Brain microvascular endothelial cell (primary cell): ENCODE measurements at regions not wholly inside any gene's neighbourhood (a gene's known extent, or its start where the extent isn't known, plus 50 kb on each side); places are given as distances from the start of the nearest gene placed in this dataset.

ENCODE experiments used
- DNase-seq: peaks from one replicate; pipeline ENCODE4 v3.0.0-alpha.2; 2020
- H3K27ac ChIP-seq: fragments of 250-450 bp; sonication (Bioruptor Pico); 2 replicates; pipeline ENCODE4 v1.5.1; 2020; ENCODE audit warnings: mild to moderate bottlenecking, moderate library complexity
- H3K27me3 ChIP-seq: fragments of 250-450 bp; sonication (Bioruptor Pico); replicated peaks from 2 replicates; pipeline ENCODE4 v1.5.1; 2020; ENCODE audit warnings: mild to moderate bottlenecking
- H3K36me3 ChIP-seq: fragments of 250-450 bp; sonication (Bioruptor Pico); replicated peaks from 2 replicates; pipeline ENCODE4 v1.5.1; 2020; ENCODE audit warnings: mild to moderate bottlenecking
- H3K4me3 ChIP-seq: 2 replicates; pipeline ENCODE4 v1.5.1; 2011; ENCODE audit warnings: low read depth, mild to moderate bottlenecking, control low read depth, low read length, moderate library complexity
- CTCF ChIP-seq: IDR thresholded peaks from 2 replicates; pipeline ENCODE4 v1.5.1; 2011; ENCODE audit warnings: low read depth, mild to moderate bottlenecking, moderate library complexity, low read length, control low read depth, inconsistent platforms; ENCODE audit errors: missing control alignments
- in situ Hi-C: cut with HindIII; loops from 2 replicates; pipeline ENCODE4 v1.10.0; 2017; ENCODE audit warnings: low sequenced_read_pairs, low pct_ligation_motif_present

GRCh38 chr6:8900056-8900455 is 464.7 kb upstream of the SLC35B3 start:
- no peak overlapping the region for H3K4me3 ChIP-seq
- in situ Hi-C loops = no loop called here

GRCh38 chr6:8889514-8889913 is 454.2 kb upstream of the SLC35B3 start:
- no peak overlapping the region for H3K27ac ChIP-seq
- in situ Hi-C loops = no loop called here
- H3K27me3 ChIP-seq = no peaks in the 10 kb centered on the region
- DNase-seq = no peak
- TF ChIP-seq CTCF = no peak
- no peaks in the 10 kb centered on the region for H3K36me3 ChIP-seq
- no peak overlapping the region for H3K4me3 ChIP-seq

More at GRCh38 chr6:8900056-8900455, 464.7 kb upstream of the SLC35B3 start:
- DNase-seq = no peak
- TF ChIP-seq CTCF = no peak
- no peak overlapping the region for H3K27ac ChIP-seq
- H3K36me3 ChIP-seq = no peaks in the 10 kb centered on the region
- no peaks in the 10 kb centered on the region for H3K27me3 ChIP-seq

GRCh38 chr6:8888468-8888867 is 453.1 kb upstream of the SLC35B3 start:
- Histone ChIP-seq H3K27me3 (no peaks in the 10 kb centered on the region), H3K4me3 (no peak overlapping the region), H3K36me3 (no peaks in the 10 kb centered on the region), H3K27ac (no peak overlapping the region)
- in situ Hi-C loops = no loop called here
- peak; percentile 16 for TF ChIP-seq CTCF
- DNase-seq = no peak

GRCh38 chr6:8881663-8882062 is 446.3 kb upstream of the SLC35B3 start:
- no peak overlapping the region for H3K27ac ChIP-seq
- no peaks in the 10 kb centered on the region for H3K27me3 ChIP-seq
- no peak overlapping the region for H3K4me3 ChIP-seq
- in situ Hi-C loops = no loop called here
- TF ChIP-seq CTCF = no peak
- DNase-seq = no peak
- no peaks in the 10 kb centered on the region for H3K36me3 ChIP-seq

- DNase-seq = no peak
- TF ChIP-seq CTCF = no peak
- no peaks in the 10 kb centered on the region for H3K27me3 ChIP-seq
- H3K4me3 ChIP-seq = no peak overlapping the region
- H3K36me3 ChIP-seq = no peaks in the 10 kb centered on the region
- in situ Hi-C loops = no loop called here
- H3K27ac ChIP-seq = no peak overlapping the region
Observed at GRCh38 chr6:8879334-8879733, 444.0 kb upstream of the SLC35B3 start.

- H3K27me3 ChIP-seq = no peaks in the 10 kb centered on the region
- no peak overlapping the region for H3K4me3 ChIP-seq
- in situ Hi-C loops = no loop called here
- H3K36me3 ChIP-seq = no peaks in the 10 kb centered on the region
- H3K27ac ChIP-seq = no peak overlapping the region
- no peak for DNase-seq
- no peak for TF ChIP-seq CTCF
Observed at GRCh38 chr6:8875986-8876385, 440.6 kb upstream of the SLC35B3 start.
